ENCODE measurements at regions not wholly inside any gene's neighbourhood (a gene's known extent, or its start where the extent isn't known, plus 50 kb on each side); places are given as distances from the start of the nearest gene placed in this dataset.

- TF ChIP-seq, protein P1, sequence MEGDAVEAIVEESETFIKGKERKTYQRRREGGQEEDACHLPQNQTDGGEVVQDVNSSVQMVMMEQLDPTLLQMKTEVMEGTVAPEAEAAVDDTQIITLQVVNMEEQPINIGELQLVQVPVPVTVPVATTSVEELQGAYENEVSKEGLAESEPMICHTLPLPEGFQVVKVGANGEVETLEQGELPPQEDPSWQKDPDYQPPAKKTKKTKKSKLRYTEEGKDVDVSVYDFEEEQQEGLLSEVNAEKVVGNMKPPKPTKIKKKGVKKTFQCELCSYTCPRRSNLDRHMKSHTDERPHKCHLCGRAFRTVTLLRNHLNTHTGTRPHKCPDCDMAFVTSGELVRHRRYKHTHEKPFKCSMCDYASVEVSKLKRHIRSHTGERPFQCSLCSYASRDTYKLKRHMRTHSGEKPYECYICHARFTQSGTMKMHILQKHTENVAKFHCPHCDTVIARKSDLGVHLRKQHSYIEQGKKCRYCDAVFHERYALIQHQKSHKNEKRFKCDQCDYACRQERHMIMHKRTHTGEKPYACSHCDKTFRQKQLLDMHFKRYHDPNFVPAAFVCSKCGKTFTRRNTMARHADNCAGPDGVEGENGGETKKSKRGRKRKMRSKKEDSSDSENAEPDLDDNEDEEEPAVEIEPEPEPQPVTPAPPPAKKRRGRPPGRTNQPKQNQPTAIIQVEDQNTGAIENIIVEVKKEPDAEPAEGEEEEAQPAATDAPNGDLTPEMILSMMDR (IDR thresholded peaks at IDR 0.05), result no peak
- TF ChIP-seq POLR2A (IDR thresholded peaks at IDR 0.05), result no peak
These were observed 368.5 kb upstream of the TRIB2 start for GRCh38 chr2:12348216-12348615.
